ENCODE measurements at regions not wholly inside any gene's neighbourhood (a gene's known extent, or its start where the extent isn't known, plus 50 kb on each side); places are given as distances from the start of the nearest gene placed in this dataset.

DNA sequence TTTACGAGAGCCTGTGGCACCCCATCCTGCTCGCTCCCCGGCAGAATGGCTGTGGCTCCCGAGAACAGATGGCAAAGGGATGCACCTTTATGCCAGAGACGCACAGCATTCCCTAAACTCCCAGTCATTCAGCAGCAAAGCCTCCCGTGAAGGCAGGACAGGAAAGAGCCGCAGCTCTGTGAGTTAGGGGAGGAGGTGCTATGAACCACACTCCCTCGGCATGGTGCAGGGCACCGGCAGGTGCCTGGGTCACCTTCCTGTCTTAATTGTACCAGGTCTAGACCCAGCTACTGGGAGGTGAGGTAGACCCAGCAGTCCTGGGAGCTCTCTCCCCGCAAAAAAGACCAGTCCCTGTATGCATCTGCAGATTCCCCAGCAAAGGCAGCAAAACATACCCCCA is 149.8 kb downstream of the TWIST2 start:
- Histone ChIP-seq H3K27ac (ENCODE audit: insufficient read depth, low read length) (no peak overlapping the region), H4K8ac (ENCODE audit: low read depth in 2 of 2, low read length in 2 of 2) (no peak overlapping the region), H3K4me2 (ENCODE audit: low read depth, low read length) (no peak overlapping the region), H3K9me1 (ENCODE audit: insufficient read depth, low read length) (no peaks in the 10 kb centered on the region), H3K23ac (ENCODE audit: low read depth, low read length) (no peak overlapping the region), H2BK15ac (ENCODE audit: low read depth, low read length) (no peak overlapping the region), H2BK120ac (ENCODE audit: low read depth, low read length) (no peak overlapping the region), H2BK20ac (ENCODE audit: low read depth, low read length) (no peak overlapping the region), H2AK5ac (ENCODE audit: low read depth, low read length) (no peak overlapping the region), H3K4ac (ENCODE audit: low read depth, low read length) (no peak overlapping the region), H3K18ac (ENCODE audit: low read depth, low read length) (no peak overlapping the region), H2AFZ (replicated peaks; ENCODE audit: low read length, poor library complexity) (no peak overlapping the region), H3K4me1 (ENCODE audit: control insufficient read depth, insufficient read depth, low read length) (no peaks in the 10 kb centered on the region; the same call in 1 of the 2 replicates), H3K36me3 (ENCODE audit: control insufficient read depth, insufficient read depth, low read length) (no peaks in the 10 kb centered on the region), H3K4me3 (ENCODE audit: insufficient read depth, low read depth, low read length) (no peak overlapping the region), H2AK9ac (replicated peaks; ENCODE audit: low read depth, low read length, poor library complexity) (no peak overlapping the region), H3K27me3 (ENCODE audit: control insufficient read depth, insufficient read depth, low read length) (peaks cover 12% of the 10 kb centered on the region), H2BK5ac (ENCODE audit: low read depth, low read length, poor library complexity, severe bottlenecking) (no peak overlapping the region), H3K9me3 (ENCODE audit: control insufficient read depth, insufficient read depth, low read length) (peaks cover 16% of the 10 kb centered on the region), H3K9ac (ENCODE audit: low read depth, low read length) (no peak overlapping the region), H4K5ac (ENCODE audit: low read depth, low read length) (no peak overlapping the region), H4K91ac (ENCODE audit: insufficient read depth, low read depth, low read length) (no peak overlapping the region), H4K20me1 (ENCODE audit: insufficient read depth, low read length) (no peaks in the 10 kb centered on the region), H3K79me1 (ENCODE audit: low read depth in 1 of 2, low read length in 2 of 2) (no peaks in the 10 kb centered on the region), H3K14ac (replicated peaks; ENCODE audit: low read depth, low read length) (no peak overlapping the region), H3K56ac (ENCODE audit: extremely low read depth, insufficient read depth, low read length) (no peak overlapping the region)
- 50% methylated on average over 1 of the region's 10 CpGs; no CpG with 5 or more reads in 1 of the 2 experiments for WGBS, 2 experiments (ENCODE audit: extremely low coverage in 2 of 2, insufficient read length in 1 of 2)
- DNase-seq: no peak
- TF ChIP-seq, protein P1, sequence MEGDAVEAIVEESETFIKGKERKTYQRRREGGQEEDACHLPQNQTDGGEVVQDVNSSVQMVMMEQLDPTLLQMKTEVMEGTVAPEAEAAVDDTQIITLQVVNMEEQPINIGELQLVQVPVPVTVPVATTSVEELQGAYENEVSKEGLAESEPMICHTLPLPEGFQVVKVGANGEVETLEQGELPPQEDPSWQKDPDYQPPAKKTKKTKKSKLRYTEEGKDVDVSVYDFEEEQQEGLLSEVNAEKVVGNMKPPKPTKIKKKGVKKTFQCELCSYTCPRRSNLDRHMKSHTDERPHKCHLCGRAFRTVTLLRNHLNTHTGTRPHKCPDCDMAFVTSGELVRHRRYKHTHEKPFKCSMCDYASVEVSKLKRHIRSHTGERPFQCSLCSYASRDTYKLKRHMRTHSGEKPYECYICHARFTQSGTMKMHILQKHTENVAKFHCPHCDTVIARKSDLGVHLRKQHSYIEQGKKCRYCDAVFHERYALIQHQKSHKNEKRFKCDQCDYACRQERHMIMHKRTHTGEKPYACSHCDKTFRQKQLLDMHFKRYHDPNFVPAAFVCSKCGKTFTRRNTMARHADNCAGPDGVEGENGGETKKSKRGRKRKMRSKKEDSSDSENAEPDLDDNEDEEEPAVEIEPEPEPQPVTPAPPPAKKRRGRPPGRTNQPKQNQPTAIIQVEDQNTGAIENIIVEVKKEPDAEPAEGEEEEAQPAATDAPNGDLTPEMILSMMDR (conservative IDR thresholded peaks at IDR 0.05; ENCODE audit: low read depth, low read length): no peak
- TF ChIP-seq RAD21 (IDR thresholded peaks at IDR 0.05; ENCODE audit: low read length) (no peak), MAFK (IDR thresholded peaks at IDR 0.05; ENCODE audit: low read depth, low read length) (no peak), RCOR1 (IDR thresholded peaks at IDR 0.05; ENCODE audit: insufficient replicate concordance, low read length) (no peak), BHLHE40 (IDR thresholded peaks at IDR 0.05; ENCODE audit: low read depth, low read length) (no peak), MAZ (IDR thresholded peaks at IDR 0.05; ENCODE audit: borderline replicate concordance, low read depth, low read length) (no peak), SMC3 (IDR thresholded peaks at IDR 0.05; ENCODE audit: low read depth, low read length) (no peak), NFE2L2 (IDR thresholded peaks at IDR 0.05; ENCODE audit: low read depth, low read length) (no peak), MXI1 (IDR thresholded peaks at IDR 0.05; ENCODE audit: borderline replicate concordance, low read depth, low read length) (no peak), CEBPB (IDR thresholded peaks at IDR 0.05; ENCODE audit: low read depth, low read length) (no peak), CHD1 (IDR thresholded peaks at IDR 0.05; ENCODE audit: low read depth, low read length) (no peak)
- TF ChIP-seq, protein P2, sequence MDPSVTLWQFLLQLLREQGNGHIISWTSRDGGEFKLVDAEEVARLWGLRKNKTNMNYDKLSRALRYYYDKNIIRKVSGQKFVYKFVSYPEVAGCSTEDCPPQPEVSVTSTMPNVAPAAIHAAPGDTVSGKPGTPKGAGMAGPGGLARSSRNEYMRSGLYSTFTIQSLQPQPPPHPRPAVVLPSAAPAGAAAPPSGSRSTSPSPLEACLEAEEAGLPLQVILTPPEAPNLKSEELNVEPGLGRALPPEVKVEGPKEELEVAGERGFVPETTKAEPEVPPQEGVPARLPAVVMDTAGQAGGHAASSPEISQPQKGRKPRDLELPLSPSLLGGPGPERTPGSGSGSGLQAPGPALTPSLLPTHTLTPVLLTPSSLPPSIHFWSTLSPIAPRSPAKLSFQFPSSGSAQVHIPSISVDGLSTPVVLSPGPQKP (IDR thresholded peaks at IDR 0.05; ENCODE audit: borderline replicate concordance, low read depth, low read length): no peak
- in situ Hi-C loops (cut with MboI; ENCODE audit: low sequenced_read_pairs) (no loop called here), dilution Hi-C loops (cut with HindIII; ENCODE audit: low sequenced_read_pairs, unreplicated experiment) (no loop called here), intact Hi-C loops (cut with micrococcal nuclease) (no loop called here)
- no peak for ATAC-seq (ENCODE audit: low read depth)
- POLR2A ChIA-PET (ENCODE audit: unreplicated experiment): no interaction called here
- no TSS peak for BruUV-seq (replicated peaks)
- CTCF ChIA-PET: interaction anchor here (0.6 kb wide), 1 partner anchor 291 kb away, joined by 3 read pairs; no protein-coding TSS in a partner anchor
